ENCODE measurements at regions not wholly inside any gene's neighbourhood (a gene's known extent, or its start where the extent isn't known, plus 50 kb on each side); places are given as distances from the start of the nearest gene placed in this dataset.

DNA sequence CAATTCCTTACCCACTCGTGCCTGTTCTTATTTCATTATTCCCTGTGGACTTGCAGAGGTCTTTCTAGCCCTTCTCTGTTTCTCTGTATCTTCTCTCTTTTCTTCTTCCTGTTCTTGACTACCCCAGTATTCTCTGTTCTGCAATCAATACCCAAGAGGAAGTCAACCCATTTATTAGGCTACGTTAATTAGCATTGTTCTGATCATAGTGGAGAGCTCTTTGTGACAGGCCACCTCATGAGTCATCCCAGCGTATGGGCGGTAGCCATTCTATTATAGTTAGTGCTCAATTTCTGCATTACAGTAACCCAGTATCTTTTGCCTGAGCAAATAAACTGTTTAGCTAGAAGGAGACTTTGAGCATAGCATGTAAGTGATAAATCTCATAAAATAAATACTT lies 259.5 kb upstream of the GRM7 start:
- TF ChIP-seq, protein P1, sequence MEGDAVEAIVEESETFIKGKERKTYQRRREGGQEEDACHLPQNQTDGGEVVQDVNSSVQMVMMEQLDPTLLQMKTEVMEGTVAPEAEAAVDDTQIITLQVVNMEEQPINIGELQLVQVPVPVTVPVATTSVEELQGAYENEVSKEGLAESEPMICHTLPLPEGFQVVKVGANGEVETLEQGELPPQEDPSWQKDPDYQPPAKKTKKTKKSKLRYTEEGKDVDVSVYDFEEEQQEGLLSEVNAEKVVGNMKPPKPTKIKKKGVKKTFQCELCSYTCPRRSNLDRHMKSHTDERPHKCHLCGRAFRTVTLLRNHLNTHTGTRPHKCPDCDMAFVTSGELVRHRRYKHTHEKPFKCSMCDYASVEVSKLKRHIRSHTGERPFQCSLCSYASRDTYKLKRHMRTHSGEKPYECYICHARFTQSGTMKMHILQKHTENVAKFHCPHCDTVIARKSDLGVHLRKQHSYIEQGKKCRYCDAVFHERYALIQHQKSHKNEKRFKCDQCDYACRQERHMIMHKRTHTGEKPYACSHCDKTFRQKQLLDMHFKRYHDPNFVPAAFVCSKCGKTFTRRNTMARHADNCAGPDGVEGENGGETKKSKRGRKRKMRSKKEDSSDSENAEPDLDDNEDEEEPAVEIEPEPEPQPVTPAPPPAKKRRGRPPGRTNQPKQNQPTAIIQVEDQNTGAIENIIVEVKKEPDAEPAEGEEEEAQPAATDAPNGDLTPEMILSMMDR (conservative IDR thresholded peaks at IDR 0.05) = no peak
- Mint-ChIP-seq H3K4me3 (no peak overlapping the region), H3K36me3 (ENCODE audit: low read depth) (no peaks in the 10 kb centered on the region), H3K27ac (ENCODE audit: unreplicated experiment) (no peak overlapping the region), H3K27me3 (ENCODE audit: low read depth) (no peaks in the 10 kb centered on the region), H3K4me1 (no peaks in the 10 kb centered on the region), H3K9me3 (peaks cover 4% of the 10 kb centered on the region)
- DNase-seq (ENCODE audit: low read depth, low spot score) = no peak

DNA sequence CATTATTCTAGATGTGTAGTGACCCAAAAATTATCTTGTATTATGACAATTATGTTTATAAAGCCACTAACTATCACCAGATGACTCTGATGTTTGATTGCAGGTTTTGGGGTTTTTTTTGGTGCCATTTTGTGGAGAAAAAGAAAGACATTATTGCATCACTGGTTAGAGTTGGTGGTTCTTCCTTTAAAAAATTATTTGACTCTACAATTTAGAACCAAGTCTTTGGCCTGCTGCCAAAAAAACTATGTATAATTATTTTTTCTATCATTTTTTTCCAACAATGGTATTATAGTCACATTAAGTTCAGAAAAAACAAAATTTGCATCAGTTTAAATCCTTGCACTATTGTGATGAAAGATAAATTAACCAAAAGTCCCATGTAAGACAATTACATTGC lies 258.6 kb upstream of the GRM7 start:
- H3K4me3 Mint-ChIP-seq = no peak overlapping the region
- H3K9me3 Mint-ChIP-seq = no peaks in the 10 kb centered on the region
- no peak for DNase-seq (ENCODE audit: low read depth, low spot score)
- no peaks in the 10 kb centered on the region for H3K36me3 Mint-ChIP-seq (ENCODE audit: low read depth)
- TF ChIP-seq, protein P1 (conservative IDR thresholded peaks at IDR 0.05) = no peak
- no peaks in the 10 kb centered on the region for H3K4me1 Mint-ChIP-seq
- H3K27me3 Mint-ChIP-seq (ENCODE audit: low read depth) = no peaks in the 10 kb centered on the region
- H3K27ac Mint-ChIP-seq (ENCODE audit: unreplicated experiment) = no peak overlapping the region

DNA sequence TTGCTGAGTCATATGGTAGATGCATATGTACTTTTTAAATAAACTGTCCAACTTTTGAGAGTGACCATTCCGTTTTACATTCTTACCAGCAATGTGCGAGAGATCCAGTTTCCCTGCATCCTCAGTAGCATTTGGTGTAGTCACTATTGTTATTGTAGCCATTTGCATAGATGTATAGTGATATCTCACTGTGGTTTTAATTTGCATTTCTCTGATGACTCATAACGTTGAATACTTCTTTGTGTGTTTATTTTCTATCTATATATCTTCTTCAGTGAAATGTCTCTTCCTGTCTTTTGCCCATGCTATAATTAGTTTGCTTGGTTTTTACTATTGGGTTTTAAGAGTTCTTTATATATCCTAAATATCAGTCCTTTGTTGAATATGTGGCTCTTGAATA lies 255.7 kb upstream of the GRM7 start:
- no peaks in the 10 kb centered on the region for H3K27me3 Mint-ChIP-seq (ENCODE audit: low read depth)
- TF ChIP-seq, protein P1 (conservative IDR thresholded peaks at IDR 0.05) = no peak
- DNase-seq (ENCODE audit: low read depth, low spot score) = no peak
- no peak overlapping the region for H3K27ac Mint-ChIP-seq (ENCODE audit: unreplicated experiment)
- H3K4me3 Mint-ChIP-seq = no peak overlapping the region
- H3K4me1 Mint-ChIP-seq = no peaks in the 10 kb centered on the region
- no peaks in the 10 kb centered on the region for H3K36me3 Mint-ChIP-seq (ENCODE audit: low read depth)
- no peaks in the 10 kb centered on the region for H3K9me3 Mint-ChIP-seq

DNA sequence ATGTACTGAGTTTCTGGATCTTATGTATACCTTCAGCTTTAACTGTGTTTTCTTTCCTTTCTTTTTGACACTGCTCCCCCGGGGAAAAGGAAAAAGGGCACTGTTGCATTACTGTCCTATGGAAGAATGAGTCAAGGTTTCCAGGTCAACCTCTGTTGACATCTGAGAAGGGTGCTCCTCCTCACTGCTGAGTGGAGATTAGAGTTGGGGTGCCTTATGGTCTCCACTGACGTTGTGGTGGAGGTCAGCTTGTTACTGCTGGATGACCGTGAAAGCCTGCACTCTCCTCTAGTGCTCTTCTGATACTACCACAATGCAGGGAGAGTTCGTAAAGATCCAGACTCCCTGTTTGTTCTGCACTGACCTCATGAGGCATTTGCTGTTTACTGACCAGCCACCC lies 252.1 kb upstream of the GRM7 start:
- Mint-ChIP-seq H3K36me3 (ENCODE audit: low read depth) (no peaks in the 10 kb centered on the region), H3K27me3 (ENCODE audit: low read depth) (no peaks in the 10 kb centered on the region), H3K4me1 (no peaks in the 10 kb centered on the region), H3K9me3 (no peaks in the 10 kb centered on the region), H3K4me3 (no peak overlapping the region), H3K27ac (ENCODE audit: unreplicated experiment) (no peak overlapping the region)
- TF ChIP-seq, protein P1 (conservative IDR thresholded peaks at IDR 0.05) = no peak
- DNase-seq (ENCODE audit: low read depth, low spot score) = no peak

- no peak for DNase-seq (ENCODE audit: low read depth, low spot score)
- no peak overlapping the region for H3K27ac Mint-ChIP-seq (ENCODE audit: unreplicated experiment)
- peaks cover under 1% of the 10 kb centered on the region for H3K9me3 Mint-ChIP-seq
- H3K36me3 Mint-ChIP-seq (ENCODE audit: low read depth) = no peaks in the 10 kb centered on the region
- no peak overlapping the region for H3K4me3 Mint-ChIP-seq
- H3K4me1 Mint-ChIP-seq = no peaks in the 10 kb centered on the region
- no peaks in the 10 kb centered on the region for H3K27me3 Mint-ChIP-seq (ENCODE audit: low read depth)
- TF ChIP-seq, protein P1 (conservative IDR thresholded peaks at IDR 0.05) = no peak
These were observed 248.8 kb upstream of the GRM7 start for GRCh38 chr3:6612034-6612616.

Measured in neural crest cell (in vitro differentiated cells).